ENCODE measurements at regions not wholly inside any gene's neighbourhood (a gene's known extent, or its start where the extent isn't known, plus 50 kb on each side); places are given as distances from the start of the nearest gene placed in this dataset.
A peak's percentile ranks its signal among the peaks of the same experiment; 100 is the strongest.

GRCh38 chr17:77847221-77848085 lies 111.0 kb upstream of the TNRC6C start:
- TF ChIP-seq MLX (CRISPR knock-in tag; conservative IDR thresholded peaks at IDR 0.05) (no peak), ELF1 (tag; IDR thresholded peaks at IDR 0.05) (no peak), CTCF (IDR thresholded peaks at IDR 0.05 in 2 of 3, conservative IDR thresholded peaks at IDR 0.05 in 1 of 3; ENCODE audit: insufficient read depth in 2 of 3, low read depth in 1 of 3, low read length in 3 of 3) (peak; percentile 17 to 33 (median 22); a peak in 1 of 6 replicates), POLR2A (conservative IDR thresholded peaks at IDR 0.05) (no peak), ARID3A (IDR thresholded peaks at IDR 0.05; ENCODE audit: borderline replicate concordance, low read depth, low read length) (no peak)
